ENCODE measurements at regions not wholly inside any gene's neighbourhood (a gene's known extent, or its start where the extent isn't known, plus 50 kb on each side); places are given as distances from the start of the nearest gene placed in this dataset.

- Histone ChIP-seq H3K4me2 (ENCODE audit: control insufficient read depth, insufficient read depth) (no peak overlapping the region), H3K79me2 (ENCODE audit: control insufficient read depth, insufficient read depth, low read length) (no peaks in the 10 kb centered on the region), H3K4me1 (ENCODE audit: control insufficient read depth, insufficient read depth, low read length) (no peaks in the 10 kb centered on the region), H3K4me3 (no peak overlapping the region), H2AFZ (ENCODE audit: control insufficient read depth, low read depth, low read length) (no peak overlapping the region), H3K27ac (ENCODE audit: control insufficient read depth, insufficient read depth) (no peak overlapping the region), H3K9ac (ENCODE audit: control insufficient read depth, insufficient read depth, low read length) (no peak overlapping the region), H3K27me3 (replicated peaks in 1 of 2; ENCODE audit: control insufficient read depth in 2 of 2, insufficient read depth in 2 of 2, low read length in 1 of 2) (no peaks in the 10 kb centered on the region), H4K20me1 (ENCODE audit: control insufficient read depth, insufficient read depth) (no peaks in the 10 kb centered on the region), H3K36me3 (ENCODE audit: control insufficient read depth in 2 of 2, insufficient read depth in 2 of 2, low read length in 1 of 2) (no peaks in the 10 kb centered on the region), H3K9me3 (replicated peaks; ENCODE audit: control insufficient read depth, insufficient read depth, low read length) (no peaks in the 10 kb centered on the region)
- in situ Hi-C loops (cut with MboI) (no loop called here), intact Hi-C loops (cut with micrococcal nuclease; ENCODE audit: unreplicated experiment) (no loop called here)
- no peak for TF ChIP-seq SREBF1 (IDR thresholded peaks at IDR 0.05; ENCODE audit: low read length)
- CTCF ChIA-PET, result no interaction called here
- RAD21 ChIA-PET (ENCODE audit: unreplicated experiment), result interaction anchor here (0.8 kb wide), 1 partner anchor 15 kb away, joined by 4 read pairs; no protein-coding TSS in a partner anchor
- FAIRE-seq, result no peak
- 4% methylated on average over 1 of the region's 1 CpG for WGBS (ENCODE audit: insufficient coverage, insufficient replicate concordance, low lambda C conversion rate, missing lambda C conversion rate)
- SMC1A ChIA-PET (ENCODE audit: uncharacterized antibody, unreplicated experiment), result no interaction called here
- BruUV-seq (replicated peaks), result no TSS peak
- ATAC-seq, result no peak
- POLR2A ChIA-PET, result no interaction called here
- no peak for DNase-seq (ENCODE audit: low read depth, low spot score)
Measured at GRCh38 chr13:60837806-60838205, 440.8 kb downstream of the TDRD3 start.

- WGBS (ENCODE audit: insufficient coverage, insufficient replicate concordance, low lambda C conversion rate, missing lambda C conversion rate), result 32% methylated on average over 4 of the region's 4 CpGs
- Histone ChIP-seq H3K36me3 (ENCODE audit: control insufficient read depth in 2 of 2, insufficient read depth in 2 of 2, low read length in 1 of 2) (no peaks in the 10 kb centered on the region), H2AFZ (ENCODE audit: control insufficient read depth, low read depth, low read length) (no peak overlapping the region), H3K4me3 (no peak overlapping the region), H3K4me1 (ENCODE audit: control insufficient read depth, insufficient read depth, low read length) (no peaks in the 10 kb centered on the region), H3K9ac (ENCODE audit: control insufficient read depth, insufficient read depth, low read length) (no peak overlapping the region), H3K9me3 (replicated peaks; ENCODE audit: control insufficient read depth, insufficient read depth, low read length) (no peaks in the 10 kb centered on the region), H3K27me3 (replicated peaks in 1 of 2; ENCODE audit: control insufficient read depth in 2 of 2, insufficient read depth in 2 of 2, low read length in 1 of 2) (no peaks in the 10 kb centered on the region), H4K20me1 (ENCODE audit: control insufficient read depth, insufficient read depth) (no peaks in the 10 kb centered on the region), H3K27ac (ENCODE audit: control insufficient read depth, insufficient read depth) (no peak overlapping the region), H3K4me2 (ENCODE audit: control insufficient read depth, insufficient read depth) (no peak overlapping the region), H3K79me2 (ENCODE audit: control insufficient read depth, insufficient read depth, low read length) (no peaks in the 10 kb centered on the region)
- SMC1A ChIA-PET (ENCODE audit: uncharacterized antibody, unreplicated experiment), result no interaction called here
- BruUV-seq (replicated peaks), result no TSS peak
- intact Hi-C loops (cut with micrococcal nuclease; ENCODE audit: unreplicated experiment), result no loop called here
- no peak for FAIRE-seq
- CTCF ChIA-PET, result no interaction called here
- DNase-seq (ENCODE audit: low read depth, low spot score), result no peak
- in situ Hi-C loops (cut with MboI), result no loop called here
- RAD21 ChIA-PET (ENCODE audit: unreplicated experiment), result no interaction called here
- POLR2A ChIA-PET, result no interaction called here
- ATAC-seq, result no peak
- TF ChIP-seq ZNF592 (IDR thresholded peaks at IDR 0.05) (no peak), IKZF2 (IDR thresholded peaks at IDR 0.05) (no peak), NR2C2 (IDR thresholded peaks at IDR 0.05; ENCODE audit: borderline replicate concordance, control insufficient read depth, insufficient read length, low read depth) (no peak), IKZF1 (conservative IDR thresholded peaks at IDR 0.05) (no peak), NRF1 (conservative IDR thresholded peaks at IDR 0.05; ENCODE audit: low read depth, low read length) (no peak), SIX5 (IDR thresholded peaks at IDR 0.05; ENCODE audit: low read depth, low read length, severe bottlenecking) (no peak)
- TF ChIP-seq, protein P1, sequence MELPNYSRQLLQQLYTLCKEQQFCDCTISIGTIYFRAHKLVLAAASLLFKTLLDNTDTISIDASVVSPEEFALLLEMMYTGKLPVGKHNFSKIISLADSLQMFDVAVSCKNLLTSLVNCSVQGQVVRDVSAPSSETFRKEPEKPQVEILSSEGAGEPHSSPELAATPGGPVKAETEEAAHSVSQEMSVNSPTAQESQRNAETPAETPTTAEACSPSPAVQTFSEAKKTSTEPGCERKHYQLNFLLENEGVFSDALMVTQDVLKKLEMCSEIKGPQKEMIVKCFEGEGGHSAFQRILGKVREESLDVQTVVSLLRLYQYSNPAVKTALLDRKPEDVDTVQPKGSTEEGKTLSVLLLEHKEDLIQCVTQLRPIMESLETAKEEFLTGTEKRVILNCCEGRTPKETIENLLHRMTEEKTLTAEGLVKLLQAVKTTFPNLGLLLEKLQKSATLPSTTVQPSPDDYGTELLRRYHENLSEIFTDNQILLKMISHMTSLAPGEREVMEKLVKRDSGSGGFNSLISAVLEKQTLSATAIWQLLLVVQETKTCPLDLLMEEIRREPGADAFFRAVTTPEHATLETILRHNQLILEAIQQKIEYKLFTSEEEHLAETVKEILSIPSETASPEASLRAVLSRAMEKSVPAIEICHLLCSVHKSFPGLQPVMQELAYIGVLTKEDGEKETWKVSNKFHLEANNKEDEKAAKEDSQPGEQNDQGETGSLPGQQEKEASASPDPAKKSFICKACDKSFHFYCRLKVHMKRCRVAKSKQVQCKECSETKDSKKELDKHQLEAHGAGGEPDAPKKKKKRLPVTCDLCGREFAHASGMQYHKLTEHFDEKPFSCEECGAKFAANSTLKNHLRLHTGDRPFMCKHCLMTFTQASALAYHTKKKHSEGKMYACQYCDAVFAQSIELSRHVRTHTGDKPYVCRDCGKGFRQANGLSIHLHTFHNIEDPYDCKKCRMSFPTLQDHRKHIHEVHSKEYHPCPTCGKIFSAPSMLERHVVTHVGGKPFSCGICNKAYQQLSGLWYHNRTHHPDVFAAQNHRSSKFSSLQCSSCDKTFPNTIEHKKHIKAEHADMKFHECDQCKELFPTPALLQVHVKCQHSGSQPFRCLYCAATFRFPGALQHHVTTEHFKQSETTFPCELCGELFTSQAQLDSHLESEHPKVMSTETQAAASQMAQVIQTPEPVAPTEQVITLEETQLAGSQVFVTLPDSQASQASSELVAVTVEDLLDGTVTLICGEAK (IDR thresholded peaks at IDR 0.05; ENCODE audit: borderline replicate concordance), result no peak
Measured at GRCh38 chr13:60836821-60837220, 439.8 kb downstream of the TDRD3 start.

Measured in GM12878 (cell line).